OCI-LY3 (cell line): ENCODE measurements at regions not wholly inside any gene's neighbourhood (a gene's known extent, or its start where the extent isn't known, plus 50 kb on each side); places are given as distances from the start of the nearest gene placed in this dataset.

Experiments
- CTCF ChIP-seq: fragments of 200-600, 300-600 bp; sonication (generic); IDR thresholded peaks from 2 replicates; pipeline ENCODE4 v1.5.1; 2014; ENCODE audit warnings: antibody characterized with exemption, low read length, low read depth
- EZH2phosphoT487 ChIP-seq: fragments of 200-600 bp; shearing (Covaris generic); IDR thresholded peaks from 2 replicates; pipeline ENCODE4 v1.6.1; 2018; ENCODE audit warnings: antibody characterized with exemption, mixed run types, low read depth

- no peak for TF ChIP-seq CTCF
- no peak for TF ChIP-seq EZH2phosphoT487
These were observed 556.7 kb upstream of the GRIN3A start for GRCh38 chr9:102295188-102295587.
